HL-60 (cell line): ENCODE measurements at regions not wholly inside any gene's neighbourhood (a gene's known extent, or its start where the extent isn't known, plus 50 kb on each side); places are given as distances from the start of the nearest gene placed in this dataset.

Experiments used
- DNase-seq, 2 experiments: peaks; one replicate each; pipeline ENCODE4 v3.0.0-alpha.2; 2010 to 2020; ENCODE audit warnings: low read depth in 1 of 2, low spot score in 1 of 2
- H3K27ac ChIP-seq: fragments of 250-450 bp; sonication (Bioruptor Pico); replicated peaks from 2 replicates; pipeline ENCODE4 v1.5.1; 2020; ENCODE audit warnings: mild to moderate bottlenecking, moderate library complexity
- H3K27me3 ChIP-seq: fragments of 250-450 bp; sonication (Bioruptor Pico); 2 replicates; pipeline ENCODE4 v1.5.1; 2021; ENCODE audit warnings: mild to moderate bottlenecking, moderate library complexity; ENCODE audit not compliant: insufficient read depth, poor library complexity, severe bottlenecking
- H3K4me3 ChIP-seq: replicated peaks from 2 replicates; pipeline ENCODE4 v1.5.1; 2011; ENCODE audit warnings: mild to moderate bottlenecking, control low read depth, low read length; ENCODE audit not compliant: insufficient read depth
- GABPA ChIP-seq: IDR thresholded peaks from 2 replicates; pipeline ENCODE4 v1.6.1; 2012; ENCODE audit warnings: low read depth
- POLR2AphosphoS5 ChIP-seq: IDR thresholded peaks from 2 replicates; pipeline ENCODE4 v1.6.1; 2012; ENCODE audit warnings: low read depth
- SPI1 ChIP-seq: IDR thresholded peaks from 2 replicates; pipeline ENCODE4 v1.6.1; 2012; ENCODE audit warnings: low read depth, mild to moderate bottlenecking, borderline replicate concordance
- TF ChIP-seq, protein P1 (sequence below): IDR thresholded peaks from 2 replicates; pipeline ENCODE4 v1.6.1; 2012; ENCODE audit warnings: low read depth; ENCODE audit not compliant: insufficient replicate concordance
- TF ChIP-seq, protein P2 (sequence below): IDR thresholded peaks from one replicate; pipeline ENCODE4 v1.5.1; 2011; ENCODE audit warnings: low read length, control low read depth, inconsistent platforms; ENCODE audit not compliant: insufficient read depth

DNA sequence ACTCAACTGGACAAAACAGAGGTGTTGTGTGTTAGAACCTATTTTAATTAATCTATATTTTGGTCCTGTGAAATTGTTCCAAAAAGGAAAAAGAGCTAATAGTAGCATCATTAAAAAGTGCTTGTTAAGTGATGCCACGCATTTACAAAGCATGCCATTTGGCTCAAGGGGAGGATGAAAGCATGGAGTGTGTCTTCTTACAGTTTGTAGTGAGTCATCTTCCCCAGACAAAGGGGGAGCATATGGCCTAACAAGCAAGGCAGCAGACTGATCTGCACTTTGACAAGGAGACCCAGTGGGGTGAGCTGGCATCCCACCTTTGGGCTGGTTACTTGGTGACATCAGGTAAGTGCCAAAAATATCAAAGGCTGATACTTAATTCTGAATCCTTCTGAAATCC is 297.0 kb downstream of the FGF9 start:
- no peak for DNase-seq
- no peak overlapping the region for H3K4me3 ChIP-seq
- TF ChIP-seq, protein P1, sequence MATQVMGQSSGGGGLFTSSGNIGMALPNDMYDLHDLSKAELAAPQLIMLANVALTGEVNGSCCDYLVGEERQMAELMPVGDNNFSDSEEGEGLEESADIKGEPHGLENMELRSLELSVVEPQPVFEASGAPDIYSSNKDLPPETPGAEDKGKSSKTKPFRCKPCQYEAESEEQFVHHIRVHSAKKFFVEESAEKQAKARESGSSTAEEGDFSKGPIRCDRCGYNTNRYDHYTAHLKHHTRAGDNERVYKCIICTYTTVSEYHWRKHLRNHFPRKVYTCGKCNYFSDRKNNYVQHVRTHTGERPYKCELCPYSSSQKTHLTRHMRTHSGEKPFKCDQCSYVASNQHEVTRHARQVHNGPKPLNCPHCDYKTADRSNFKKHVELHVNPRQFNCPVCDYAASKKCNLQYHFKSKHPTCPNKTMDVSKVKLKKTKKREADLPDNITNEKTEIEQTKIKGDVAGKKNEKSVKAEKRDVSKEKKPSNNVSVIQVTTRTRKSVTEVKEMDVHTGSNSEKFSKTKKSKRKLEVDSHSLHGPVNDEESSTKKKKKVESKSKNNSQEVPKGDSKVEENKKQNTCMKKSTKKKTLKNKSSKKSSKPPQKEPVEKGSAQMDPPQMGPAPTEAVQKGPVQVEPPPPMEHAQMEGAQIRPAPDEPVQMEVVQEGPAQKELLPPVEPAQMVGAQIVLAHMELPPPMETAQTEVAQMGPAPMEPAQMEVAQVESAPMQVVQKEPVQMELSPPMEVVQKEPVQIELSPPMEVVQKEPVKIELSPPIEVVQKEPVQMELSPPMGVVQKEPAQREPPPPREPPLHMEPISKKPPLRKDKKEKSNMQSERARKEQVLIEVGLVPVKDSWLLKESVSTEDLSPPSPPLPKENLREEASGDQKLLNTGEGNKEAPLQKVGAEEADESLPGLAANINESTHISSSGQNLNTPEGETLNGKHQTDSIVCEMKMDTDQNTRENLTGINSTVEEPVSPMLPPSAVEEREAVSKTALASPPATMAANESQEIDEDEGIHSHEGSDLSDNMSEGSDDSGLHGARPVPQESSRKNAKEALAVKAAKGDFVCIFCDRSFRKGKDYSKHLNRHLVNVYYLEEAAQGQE: no peak
- TF ChIP-seq, protein P2, sequence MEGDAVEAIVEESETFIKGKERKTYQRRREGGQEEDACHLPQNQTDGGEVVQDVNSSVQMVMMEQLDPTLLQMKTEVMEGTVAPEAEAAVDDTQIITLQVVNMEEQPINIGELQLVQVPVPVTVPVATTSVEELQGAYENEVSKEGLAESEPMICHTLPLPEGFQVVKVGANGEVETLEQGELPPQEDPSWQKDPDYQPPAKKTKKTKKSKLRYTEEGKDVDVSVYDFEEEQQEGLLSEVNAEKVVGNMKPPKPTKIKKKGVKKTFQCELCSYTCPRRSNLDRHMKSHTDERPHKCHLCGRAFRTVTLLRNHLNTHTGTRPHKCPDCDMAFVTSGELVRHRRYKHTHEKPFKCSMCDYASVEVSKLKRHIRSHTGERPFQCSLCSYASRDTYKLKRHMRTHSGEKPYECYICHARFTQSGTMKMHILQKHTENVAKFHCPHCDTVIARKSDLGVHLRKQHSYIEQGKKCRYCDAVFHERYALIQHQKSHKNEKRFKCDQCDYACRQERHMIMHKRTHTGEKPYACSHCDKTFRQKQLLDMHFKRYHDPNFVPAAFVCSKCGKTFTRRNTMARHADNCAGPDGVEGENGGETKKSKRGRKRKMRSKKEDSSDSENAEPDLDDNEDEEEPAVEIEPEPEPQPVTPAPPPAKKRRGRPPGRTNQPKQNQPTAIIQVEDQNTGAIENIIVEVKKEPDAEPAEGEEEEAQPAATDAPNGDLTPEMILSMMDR: no peak
- no peak for TF ChIP-seq POLR2AphosphoS5
- TF ChIP-seq GABPA: no peak
- TF ChIP-seq SPI1: no peak
- H3K27me3 ChIP-seq: no peaks in the 10 kb centered on the region
- H3K27ac ChIP-seq: no peak overlapping the region

DNA sequence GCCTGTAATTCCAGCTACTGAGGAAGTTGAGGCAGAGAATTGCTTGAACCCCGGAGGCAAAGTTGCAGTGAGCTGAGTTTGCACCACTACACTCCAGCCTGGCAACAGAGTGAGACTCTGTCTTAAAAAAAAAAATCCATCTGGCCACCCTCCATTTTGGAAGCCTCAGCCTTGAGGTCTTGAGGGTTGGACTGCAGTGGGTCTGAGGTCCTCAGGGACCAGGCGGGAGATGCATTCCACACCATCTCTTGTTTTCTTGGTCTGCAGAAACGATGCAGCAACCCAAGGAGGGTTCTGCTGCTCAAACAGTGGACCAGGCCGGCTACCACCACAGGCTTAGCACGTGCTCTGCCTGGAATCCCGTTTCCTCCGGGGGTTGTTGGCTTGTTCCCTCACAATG is 299.3 kb downstream of the FGF9 start:
- no peak for TF ChIP-seq GABPA
- no peak for TF ChIP-seq POLR2AphosphoS5
- no peak for TF ChIP-seq SPI1
- TF ChIP-seq, protein P2: no peak
- TF ChIP-seq, protein P1: no peak
- Histone ChIP-seq H3K27me3 (no peaks in the 10 kb centered on the region), H3K27ac (no peak overlapping the region), H3K4me3 (no peak overlapping the region)
- no peak for DNase-seq

DNA sequence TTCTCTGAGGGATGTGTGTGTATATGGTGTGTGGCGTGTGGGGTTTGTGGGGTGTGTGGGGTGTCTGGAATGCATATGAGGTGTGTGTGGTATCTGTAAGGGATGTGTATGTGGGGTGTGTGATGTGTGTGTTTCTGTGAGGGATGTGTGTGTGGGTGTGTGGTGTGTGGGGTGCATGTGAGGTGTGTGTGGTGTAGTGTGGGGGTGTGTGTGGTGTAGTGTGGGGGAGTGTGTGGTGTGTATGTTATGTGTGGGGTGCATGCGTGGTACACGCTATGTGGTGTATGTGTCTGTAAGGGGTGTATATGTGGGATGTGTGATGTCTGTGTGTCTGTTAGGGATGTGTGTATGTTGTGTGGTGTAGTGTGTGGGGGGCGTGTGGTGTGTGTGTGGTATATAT is 300.0 kb downstream of the FGF9 start:
- H3K4me3 ChIP-seq: no peak overlapping the region
- DNase-seq: no peak
- no peaks in the 10 kb centered on the region for H3K27me3 ChIP-seq
- TF ChIP-seq, protein P2: no peak
- no peak for TF ChIP-seq GABPA
- no peak for TF ChIP-seq SPI1
- no peak for TF ChIP-seq POLR2AphosphoS5
- TF ChIP-seq, protein P1: no peak
- H3K27ac ChIP-seq: no peak overlapping the region
